ENCODE measurements at regions not wholly inside any gene's neighbourhood (a gene's known extent, or its start where the extent isn't known, plus 50 kb on each side); places are given as distances from the start of the nearest gene placed in this dataset.

GRCh38 chr11:122176651-122177050, 60.6 kb upstream of the BLID start:
- H3K27ac ChIP-seq: no peak overlapping the region
- 67 to 86% (median 77%) methylated on average over 3 of the region's 3 CpGs for WGBS, 5 donors
- intact Hi-C loops (cut with DNase I; ENCODE audit: low total_unique reads): no loop called here

GRCh38 chr11:122175306-122175705, 59.3 kb upstream of the BLID start:
- no peaks in the 10 kb centered on the region for H3K27me3 ChIP-seq
- intact Hi-C loops (cut with DNase I; ENCODE audit: low total_unique reads): no loop called here
- no peak overlapping the region for H3K27ac ChIP-seq
- H3K4me3 ChIP-seq: no peak overlapping the region
- 87 to 96% (median 94%) methylated on average over 3 of the region's 3 CpGs for WGBS, 5 donors
- DNase-seq: no peak
- TF ChIP-seq POLR2AphosphoS5 (IDR thresholded peaks at IDR 0.05) (no peak), EP300 (IDR thresholded peaks at IDR 0.05) (no peak), CTCF (IDR thresholded peaks at IDR 0.05) (no peak), POLR2A (IDR thresholded peaks at IDR 0.05) (no peak)
- no peaks in the 10 kb centered on the region for H3K9me3 ChIP-seq
- no peaks in the 10 kb centered on the region for H3K36me3 ChIP-seq
- peaks cover 0 to 7% (median 3%) of the 10 kb centered on the region in 4 donors for H3K4me1 ChIP-seq

More at GRCh38 chr11:122176651-122177050, 60.6 kb upstream of the BLID start:
- no peak overlapping the region for H3K4me3 ChIP-seq
- TF ChIP-seq CTCF (IDR thresholded peaks at IDR 0.05): no peak
- TF ChIP-seq POLR2AphosphoS5 (IDR thresholded peaks at IDR 0.05): no peak
- no peaks in the 10 kb centered on the region for H3K9me3 ChIP-seq
- DNase-seq: no peak
- peaks cover 0 to 10% (median 3%) of the 10 kb centered on the region in 4 donors for H3K4me1 ChIP-seq
- H3K36me3 ChIP-seq: no peaks in the 10 kb centered on the region
- no peaks in the 10 kb centered on the region for H3K27me3 ChIP-seq

- intact Hi-C loops (cut with DNase I; ENCODE audit: low total_unique reads): no loop called here
- H3K27ac ChIP-seq: no peak overlapping the region
- TF ChIP-seq POLR2AphosphoS5 (IDR thresholded peaks at IDR 0.05) (no peak), CTCF (IDR thresholded peaks at IDR 0.05) (no peak), POLR2A (IDR thresholded peaks at IDR 0.05) (no peak), EP300 (IDR thresholded peaks at IDR 0.05) (no peak)
Observed at GRCh38 chr11:122173587-122173986, 57.6 kb upstream of the BLID start.

GRCh38 chr11:122173074-122173450, 57.0 kb upstream of the BLID start:
- H3K27ac ChIP-seq: no peak overlapping the region
- WGBS, 5 donors: 93 to 100% (median 95%) methylated on average over 1 of the region's 1 CpG
- H3K9me3 ChIP-seq: no peaks in the 10 kb centered on the region
- TF ChIP-seq CTCF (IDR thresholded peaks at IDR 0.05) (no peak), POLR2A (IDR thresholded peaks at IDR 0.05) (no peak), POLR2AphosphoS5 (IDR thresholded peaks at IDR 0.05) (no peak), EP300 (IDR thresholded peaks at IDR 0.05) (no peak)
- DNase-seq: no peak
- intact Hi-C loops (cut with DNase I; ENCODE audit: low total_unique reads): no loop called here
- no peaks in the 10 kb centered on the region for H3K36me3 ChIP-seq
- H3K4me3 ChIP-seq: no peak overlapping the region
- H3K4me1 ChIP-seq: peaks cover 0 to 7% (median 0%) of the 10 kb centered on the region in 4 donors
- no peaks in the 10 kb centered on the region for H3K27me3 ChIP-seq

More at GRCh38 chr11:122173587-122173986, 57.6 kb upstream of the BLID start:
- Histone ChIP-seq H3K9me3 (no peaks in the 10 kb centered on the region), H3K36me3 (no peaks in the 10 kb centered on the region), H3K4me1 (peaks cover 0 to 7% (median 0%) of the 10 kb centered on the region in 4 donors), H3K4me3 (no peak overlapping the region), H3K27me3 (no peaks in the 10 kb centered on the region)
- 78 to 82% (median 79%) methylated on average over 4 of the region's 4 CpGs for WGBS, 5 donors
- DNase-seq: no peak

All from stomach (tissue), 8 donors.